Neuronal stem cell (in vitro differentiated cells): ENCODE measurements at regions not wholly inside any gene's neighbourhood (a gene's known extent, or its start where the extent isn't known, plus 50 kb on each side); places are given as distances from the start of the nearest gene placed in this dataset.
"Not testable (repeated sequence)": the region's sequence is repeated elsewhere in the genome, so short reads cannot be mapped to it uniquely, and the experiment has no call there.

Experiments
- DNase-seq: peaks from one replicate; pipeline ENCODE4 v3.0.0-alpha.2; 2013; ENCODE audit warnings: low spot score
- H2AFZ ChIP-seq: one replicate; pipeline ENCODE4 v1.6.1; 2013; ENCODE audit warnings: mild to moderate bottlenecking, low read length, inconsistent platforms
- H2AK5ac ChIP-seq: 2 replicates; pipeline ENCODE4 v1.6.1; 2013; ENCODE audit warnings: low read depth, mild to moderate bottlenecking, inconsistent platforms, low read length, moderate library complexity, mixed read lengths
- H2BK120ac ChIP-seq: 2 replicates; pipeline ENCODE4 v1.6.1; 2013; ENCODE audit warnings: low read depth, mild to moderate bottlenecking, inconsistent platforms, low read length, moderate library complexity, mixed read lengths
- H2BK12ac ChIP-seq: one replicate; pipeline ENCODE4 v1.6.1; 2013; ENCODE audit warnings: low read length, inconsistent platforms
- H2BK15ac ChIP-seq: 2 replicates; pipeline ENCODE4 v1.6.1; 2013; ENCODE audit warnings: mild to moderate bottlenecking, low read length, inconsistent platforms, mixed read lengths
- H2BK5ac ChIP-seq: one replicate; pipeline ENCODE4 v1.6.1; 2013; ENCODE audit warnings: inconsistent platforms, mild to moderate bottlenecking, low read length, moderate library complexity
- H3K14ac ChIP-seq: one replicate; pipeline ENCODE4 v1.6.1; 2013; ENCODE audit warnings: low read length, inconsistent platforms
- H3K18ac ChIP-seq: 2 replicates; pipeline ENCODE4 v1.6.1; 2013; ENCODE audit warnings: low read length, inconsistent platforms
- H3K23ac ChIP-seq: 2 replicates; pipeline ENCODE4 v1.6.1; 2013; ENCODE audit warnings: low read depth, mild to moderate bottlenecking, mixed read lengths, low read length, inconsistent platforms; ENCODE audit not compliant: poor library complexity
- H3K27ac ChIP-seq: replicated peaks from 3 replicates; pipeline ENCODE4 v1.5.1; 2013; ENCODE audit warnings: low read length, inconsistent platforms
- H3K27me3 ChIP-seq, 3 experiments: 2 replicates each; pipeline ENCODE4 v1.6.1; 2013; ENCODE audit warnings: low read length in 3 of 3, mild to moderate bottlenecking in 2 of 3, inconsistent platforms in 1 of 3, low read depth in 1 of 3, mixed read lengths in 1 of 3, moderate library complexity in 1 of 3; ENCODE audit not compliant: control insufficient read depth in 3 of 3, insufficient read depth in 3 of 3
- H3K36me3 ChIP-seq, 2 donors: replicated peaks in 1 of 2; 2 replicates each; pipeline ENCODE4 v1.6.1; 2013; ENCODE audit warnings: low read length in 2 of 2; ENCODE audit not compliant: control insufficient read depth in 2 of 2, insufficient read depth in 2 of 2
- H3K4ac ChIP-seq: 2 replicates; pipeline ENCODE4 v1.6.1; 2013; ENCODE audit warnings: inconsistent platforms, mild to moderate bottlenecking, low read length, moderate library complexity
- H3K4me1 ChIP-seq, 2 donors: 1 replicate in 1 of 2; 2 replicates in 1 of 2; pipeline ENCODE4 v1.6.1; 2013; ENCODE audit warnings: low read length in 2 of 2, low read depth in 1 of 2; ENCODE audit not compliant: control insufficient read depth in 2 of 2, insufficient read depth in 1 of 2
- H3K4me2 ChIP-seq: one replicate; pipeline ENCODE4 v1.6.1; 2013; ENCODE audit warnings: mild to moderate bottlenecking, low read length, inconsistent platforms; ENCODE audit not compliant: insufficient read depth, poor library complexity, severe bottlenecking
- H3K4me3 ChIP-seq, 2 donors: 2 replicates each; pipeline ENCODE4 v1.5.1; 2013; ENCODE audit warnings: low read length in 2 of 2, mild to moderate bottlenecking in 2 of 2, inconsistent platforms in 1 of 2, moderate library complexity in 1 of 2
- H3K79me1 ChIP-seq: one replicate; pipeline ENCODE4 v1.6.1; 2013; ENCODE audit warnings: low read depth, mild to moderate bottlenecking, inconsistent platforms, low read length, moderate library complexity
- H3K9ac ChIP-seq: one replicate; pipeline ENCODE4 v1.6.1; 2013; ENCODE audit warnings: mild to moderate bottlenecking, low read depth, low read length, inconsistent platforms; ENCODE audit not compliant: poor library complexity
- H3K9me3 ChIP-seq, 2 donors: replicated peaks in 1 of 2; 2 replicates each; pipeline versions ENCODE3 to v1.6.1; 2013; ENCODE audit warnings: low read length in 2 of 2, mild to moderate bottlenecking in 2 of 2, inconsistent platforms in 1 of 2, low read depth in 1 of 2, mixed read lengths in 1 of 2, moderate library complexity in 1 of 2; ENCODE audit not compliant: control insufficient read depth in 2 of 2, insufficient read depth in 1 of 2
- H4K8ac ChIP-seq: one replicate; pipeline ENCODE4 v1.6.1; 2013; ENCODE audit warnings: low read depth, mild to moderate bottlenecking, inconsistent platforms, low read length, moderate library complexity
- H4K91ac ChIP-seq: one replicate; pipeline ENCODE4 v1.6.1; 2013; ENCODE audit warnings: low read length, low read depth, mild to moderate bottlenecking, inconsistent platforms; ENCODE audit not compliant: poor library complexity
- WGBS, 2 donors: extraction: QIAGEN DNeasy Blood & Tissue Kit; methylation state at CpG; one replicate each; pipeline ENCODE4 v1.1.7; 2013; ENCODE audit warnings: missing lambda C conversion rate in 2 of 2, mixed read lengths in 1 of 2; ENCODE audit not compliant: insufficient read length in 2 of 2, insufficient replicate concordance in 1 of 2; ENCODE audit errors: extremely low coverage in 2 of 2; 5-methylcytosine and 5-hydroxymethylcytosine counted together

- H2BK120ac ChIP-seq, H2AFZ ChIP-seq, H3K79me1 ChIP-seq, H2BK12ac ChIP-seq, H2BK5ac ChIP-seq, H3K9me3 ChIP-seq, H3K4me1 ChIP-seq, H4K91ac ChIP-seq, H3K9ac ChIP-seq, H3K27ac ChIP-seq, H2AK5ac ChIP-seq, H3K4me2 ChIP-seq, H3K36me3 ChIP-seq, H3K4me3 ChIP-seq, DNase-seq, H2BK15ac ChIP-seq, H4K8ac ChIP-seq, H3K14ac ChIP-seq, H3K23ac ChIP-seq, H3K4ac ChIP-seq, H3K18ac ChIP-seq, H3K27me3 ChIP-seq: not testable (repeated sequence)
- no CpG with 5 or more reads among the region's 2 CpGs for WGBS, 2 donors
Observed at GRCh38 chrX:88313972-88314371, 433.1 kb upstream of the CPXCR1 start.

DNA sequence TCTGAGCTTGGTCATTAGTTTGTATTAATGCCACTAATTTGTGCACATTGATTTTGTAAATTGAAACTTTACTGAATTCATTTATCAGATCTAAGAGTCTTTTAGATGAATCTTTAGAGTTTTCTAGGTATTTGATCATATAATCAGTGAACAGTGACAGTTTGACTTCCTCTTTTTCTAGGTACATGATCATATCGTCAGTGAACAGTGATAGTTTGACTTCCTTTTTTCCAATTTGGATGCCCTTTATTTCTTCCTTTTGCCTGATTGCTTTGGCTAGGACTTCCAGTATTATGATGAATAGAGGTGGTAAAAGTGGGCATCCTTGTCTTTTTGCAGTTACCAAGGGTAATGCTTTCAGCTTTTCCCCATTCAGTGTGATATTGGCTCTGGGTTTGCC is 421.4 kb upstream of the CPXCR1 start:
- Histone ChIP-seq H3K9me3 (no peaks in the 10 kb centered on the region), H2BK12ac (no peak overlapping the region), H3K79me1 (no peaks in the 10 kb centered on the region), H3K14ac (no peak overlapping the region), H3K4ac (no peak overlapping the region), H3K18ac (no peak overlapping the region), H2BK5ac (no peak overlapping the region), H2BK120ac (no peak overlapping the region), H3K36me3 (no peaks in the 10 kb centered on the region), H4K91ac (no peak overlapping the region), H2BK15ac (no peak overlapping the region), H4K8ac (no peak overlapping the region), H2AFZ (no peak overlapping the region), H3K27me3 (no peaks in the 10 kb centered on the region), H3K9ac (no peak overlapping the region), H3K4me3 (no peak overlapping the region), H3K4me1 (no peaks in the 10 kb centered on the region), H3K23ac (no peak overlapping the region), H3K27ac (no peak overlapping the region), H3K4me2 (no peak overlapping the region), H2AK5ac (no peak overlapping the region)
- no peak for DNase-seq
- WGBS, 2 donors: no CpG with 5 or more reads among the region's 1 CpG

- Histone ChIP-seq H2AFZ (no peak overlapping the region), H3K23ac (no peak overlapping the region), H4K8ac (no peak overlapping the region), H2AK5ac (no peak overlapping the region), H3K4me3 (no peak overlapping the region), H3K14ac (no peak overlapping the region), H2BK5ac (no peak overlapping the region), H2BK120ac (no peak overlapping the region), H2BK15ac (no peak overlapping the region), H3K27ac (no peak overlapping the region), H3K4me1 (no peaks in the 10 kb centered on the region), H3K9me3 (no peaks in the 10 kb centered on the region), H3K79me1 (no peaks in the 10 kb centered on the region), H2BK12ac (no peak overlapping the region), H4K91ac (no peak overlapping the region), H3K4ac (no peak overlapping the region), H3K36me3 (no peaks in the 10 kb centered on the region), H3K27me3 (no peaks in the 10 kb centered on the region), H3K4me2 (no peak overlapping the region), H3K9ac (no peak overlapping the region), H3K18ac (no peak overlapping the region)
- no peak for DNase-seq
- WGBS, 2 donors: no CpG with 5 or more reads among the region's 2 CpGs
Observed at GRCh38 chrX:88355252-88355651, 391.8 kb upstream of the CPXCR1 start.

DNA sequence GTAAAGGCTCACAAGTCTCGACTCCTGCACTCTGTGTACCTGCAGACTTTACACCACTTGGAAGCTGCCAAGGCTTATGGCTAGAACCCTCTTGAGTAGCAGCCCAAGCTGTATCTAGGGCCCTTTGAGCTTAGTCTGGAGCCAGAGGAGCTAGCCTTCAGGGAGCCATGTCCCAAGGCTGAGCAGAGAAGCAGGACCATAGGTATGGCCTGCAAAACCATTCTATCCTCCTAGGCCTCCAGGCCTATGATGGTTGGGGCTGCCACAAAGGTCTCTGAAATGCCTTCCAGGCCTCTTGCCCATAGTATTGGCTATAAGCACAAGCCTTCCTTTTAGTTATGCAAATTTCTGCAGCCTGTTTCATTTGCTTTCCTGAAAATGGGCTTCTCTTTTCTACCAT is 380.7 kb upstream of the CPXCR1 start:
- no CpG with 5 or more reads among the region's 1 CpG for WGBS, 2 donors
- Histone ChIP-seq H2BK5ac (no peak overlapping the region), H3K4me3 (no peak overlapping the region), H3K27ac (no peak overlapping the region), H2BK120ac (no peak overlapping the region), H3K14ac (no peak overlapping the region), H2BK15ac (no peak overlapping the region), H3K4me2 (no peak overlapping the region), H3K9me3 (no peaks in the 10 kb centered on the region), H3K4ac (no peak overlapping the region), H3K27me3 (no peaks in the 10 kb centered on the region), H3K36me3 (no peaks in the 10 kb centered on the region), H3K18ac (no peak overlapping the region), H2AFZ (no peak overlapping the region), H4K91ac (no peak overlapping the region), H2BK12ac (no peak overlapping the region), H2AK5ac (no peak overlapping the region), H3K4me1 (no peaks in the 10 kb centered on the region), H4K8ac (no peak overlapping the region), H3K23ac (no peak overlapping the region), H3K79me1 (no peaks in the 10 kb centered on the region), H3K9ac (no peak overlapping the region)
- no peak for DNase-seq
